ENCODE measurements at regions not wholly inside any gene's neighbourhood (a gene's known extent, or its start where the extent isn't known, plus 50 kb on each side); places are given as distances from the start of the nearest gene placed in this dataset.

- H3K36me3 ChIP-seq (ENCODE audit: control insufficient read depth in 2 of 2, extremely low read depth in 1 of 2, insufficient read depth in 2 of 2, low read length in 2 of 2): no peaks in the 10 kb centered on the region
- no peaks in the 10 kb centered on the region for H3K9me3 ChIP-seq (replicated peaks; ENCODE audit: control insufficient read depth, insufficient read depth, low read length)
- H3K4me2 ChIP-seq (ENCODE audit: insufficient read depth, low read length): no peak overlapping the region
- no TSS peak for BruUV-seq (replicated peaks)
- no peak overlapping the region for H2AFZ ChIP-seq (ENCODE audit: low read depth, low read length)
- dilution Hi-C loops (cut with MboI; ENCODE audit: extremely low pct_ligation_motif_present, low sequenced_read_pairs) (no loop called here), intact Hi-C loops (cut with micrococcal nuclease) (no loop called here)
- H3K9ac ChIP-seq (replicated peaks; ENCODE audit: extremely low read depth, insufficient read depth, low read length): no peak overlapping the region
- H3K27me3 ChIP-seq (ENCODE audit: control insufficient read depth in 2 of 2, insufficient read depth in 2 of 2, low read length in 2 of 2): no peaks in the 10 kb centered on the region
- no peaks in the 10 kb centered on the region for H3K79me2 ChIP-seq (ENCODE audit: control insufficient read depth, insufficient read depth, low read length)
- H3K9me1 ChIP-seq (replicated peaks; ENCODE audit: control insufficient read depth, extremely low read depth, insufficient read depth, low read length): no peaks in the 10 kb centered on the region
- FAIRE-seq (no peak), DNase-seq (ENCODE audit: low read depth, low spot score) (no peak)
- no peak overlapping the region for H3K4me3 ChIP-seq (replicated peaks in 1 of 3; ENCODE audit: insufficient read depth in 1 of 3, low read depth in 1 of 3, low read length in 3 of 3)
- H3K27ac ChIP-seq (ENCODE audit: insufficient read depth, low read depth, low read length): no peak overlapping the region
- TF ChIP-seq GATA2 (IDR thresholded peaks at IDR 0.05; ENCODE audit: insufficient read depth, insufficient read length, low read depth, low read length) (no peak), JUN (IDR thresholded peaks at IDR 0.05; ENCODE audit: borderline replicate concordance, insufficient read depth, insufficient read length, low read depth) (no peak), POLR2AphosphoS5 (IDR thresholded peaks at IDR 0.05; ENCODE audit: insufficient read depth, low read depth, low read length) (no peak), EZH2 (IDR thresholded peaks at IDR 0.05; ENCODE audit: borderline replicate concordance, low read depth, low read length, severe bottlenecking) (no peak), CTCF (IDR thresholded peaks at IDR 0.05; ENCODE audit: extremely low read depth in 1 of 2, insufficient read depth in 1 of 2, low read depth in 1 of 2, low read length in 2 of 2) (no peak), MAX (IDR thresholded peaks at IDR 0.05; ENCODE audit: insufficient read depth, insufficient read length) (no peak), FOS (IDR thresholded peaks at IDR 0.05; ENCODE audit: borderline replicate concordance, insufficient read depth, low read length) (no peak), POLR2A (IDR thresholded peaks at IDR 0.05; ENCODE audit: low read depth, low read length) (no peak), MYC (IDR thresholded peaks at IDR 0.05; ENCODE audit: low read depth, low read length) (no peak)
- no peaks in the 10 kb centered on the region for H4K20me1 ChIP-seq (replicated peaks; ENCODE audit: control insufficient read depth, extremely low read depth, insufficient read depth, low read length)
- no peaks in the 10 kb centered on the region for H3K4me1 ChIP-seq (ENCODE audit: control insufficient read depth, extremely low read depth, insufficient read depth, low read length)
- CTCF ChIA-PET: no interaction called here
- POLR2A ChIA-PET: no interaction called here
Observed at GRCh38 chr13:106985481-106985880, 417.5 kb upstream of the ARGLU1 start.
